ENCODE measurements at regions not wholly inside any gene's neighbourhood (a gene's known extent, or its start where the extent isn't known, plus 50 kb on each side); places are given as distances from the start of the nearest gene placed in this dataset.

- in situ Hi-C loops (cut with HindIII; ENCODE audit: low sequenced_read_pairs), result no loop called here
Measured at GRCh38 chr13:106061781-106062180, 473.7 kb downstream of the EFNB2 start.

- in situ Hi-C loops (cut with HindIII; ENCODE audit: low sequenced_read_pairs), result no loop called here
Measured at GRCh38 chr13:106056851-106057250, 478.6 kb downstream of the EFNB2 start.

GRCh38 chr13:106052200-106052767, 483.2 kb downstream of the EFNB2 start:
- in situ Hi-C loops (cut with HindIII; ENCODE audit: low sequenced_read_pairs), result no loop called here

GRCh38 chr13:106049171-106049570, 486.3 kb downstream of the EFNB2 start:
- in situ Hi-C loops (cut with HindIII; ENCODE audit: low sequenced_read_pairs), result no loop called here

- in situ Hi-C loops (cut with HindIII; ENCODE audit: low sequenced_read_pairs), result no loop called here
Measured at GRCh38 chr13:106048386-106048785, 487.1 kb downstream of the EFNB2 start.

GRCh38 chr13:106047859-106048258, 487.6 kb downstream of the EFNB2 start:
- in situ Hi-C loops (cut with HindIII; ENCODE audit: low sequenced_read_pairs), result no loop called here

GRCh38 chr13:106042996-106043581, 492.4 kb downstream of the EFNB2 start:
- in situ Hi-C loops (cut with HindIII; ENCODE audit: low sequenced_read_pairs), result no loop called here

GRCh38 chr13:106041445-106041844, 494.0 kb downstream of the EFNB2 start:
- in situ Hi-C loops (cut with HindIII; ENCODE audit: low sequenced_read_pairs), result no loop called here

- in situ Hi-C loops (cut with HindIII; ENCODE audit: low sequenced_read_pairs), result no loop called here
Measured at GRCh38 chr13:106038752-106039151, 496.7 kb downstream of the EFNB2 start.

- in situ Hi-C loops (cut with HindIII; ENCODE audit: low sequenced_read_pairs), result no loop called here
Measured at GRCh38 chr13:106036870-106037269, 498.6 kb downstream of the EFNB2 start.

- in situ Hi-C loops (cut with HindIII; ENCODE audit: low sequenced_read_pairs), result no loop called here
Measured at GRCh38 chr13:106034201-106034600, 501.3 kb downstream of the EFNB2 start.

- in situ Hi-C loops (cut with HindIII; ENCODE audit: low sequenced_read_pairs), result no loop called here
Measured at GRCh38 chr13:106033659-106034058, 501.8 kb downstream of the EFNB2 start.

- in situ Hi-C loops (cut with HindIII; ENCODE audit: low sequenced_read_pairs), result no loop called here
Measured at GRCh38 chr13:106032441-106032840, 503.0 kb downstream of the EFNB2 start.

GRCh38 chr13:106029676-106030290, 505.7 kb downstream of the EFNB2 start:
- in situ Hi-C loops (cut with HindIII; ENCODE audit: low sequenced_read_pairs), result no loop called here

GRCh38 chr13:106028911-106029310, 506.6 kb downstream of the EFNB2 start:
- in situ Hi-C loops (cut with HindIII; ENCODE audit: low sequenced_read_pairs), result no loop called here

GRCh38 chr13:106011600-106011999, 523.9 kb downstream of the EFNB2 start:
- in situ Hi-C loops (cut with HindIII; ENCODE audit: low sequenced_read_pairs), result no loop called here

- in situ Hi-C loops (cut with HindIII; ENCODE audit: low sequenced_read_pairs), result no loop called here
Measured at GRCh38 chr13:106010836-106011235, 524.6 kb downstream of the EFNB2 start.

- in situ Hi-C loops (cut with HindIII; ENCODE audit: low sequenced_read_pairs), result no loop called here
Measured at GRCh38 chr13:106008540-106008939, 526.9 kb downstream of the EFNB2 start.

GRCh38 chr13:106007156-106007555, 528.3 kb downstream of the EFNB2 start:
- in situ Hi-C loops (cut with HindIII; ENCODE audit: low sequenced_read_pairs), result no loop called here

- in situ Hi-C loops (cut with HindIII; ENCODE audit: low sequenced_read_pairs), result no loop called here
Measured at GRCh38 chr13:106003651-106004050, 531.8 kb downstream of the EFNB2 start.

GRCh38 chr13:106001443-106001842, 534.0 kb downstream of the EFNB2 start:
- in situ Hi-C loops (cut with HindIII; ENCODE audit: low sequenced_read_pairs), result no loop called here

Data from DLD1 (cell line).